ENCODE measurements at regions not wholly inside any gene's neighbourhood (a gene's known extent, or its start where the extent isn't known, plus 50 kb on each side); places are given as distances from the start of the nearest gene placed in this dataset.

DNA sequence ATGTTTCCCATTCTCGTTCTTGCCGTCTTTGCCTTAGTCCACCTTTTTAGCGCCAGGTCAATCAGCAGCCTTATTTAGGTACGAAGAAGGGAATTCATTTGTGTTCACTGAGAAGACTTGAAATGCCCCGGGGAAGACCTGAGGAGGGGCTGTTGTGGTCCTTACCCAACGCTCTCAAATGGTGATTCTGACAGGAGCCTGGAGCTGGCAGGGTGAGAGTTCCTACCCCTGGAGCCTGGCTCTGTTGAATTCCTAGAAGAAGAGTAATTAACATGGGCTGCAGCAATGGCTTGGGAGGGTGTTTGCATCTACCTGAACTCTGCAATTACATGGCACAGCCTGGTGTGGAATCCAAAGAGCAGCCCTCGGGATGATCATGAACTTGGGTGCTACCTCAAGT is 76.9 kb upstream of the DSCAM start:
- H3K4me3 ChIP-seq (ENCODE audit: low read depth, low read length), result no peak overlapping the region
- DNase-seq (ENCODE audit: low read depth), result no peak
- TF ChIP-seq, protein P1, sequence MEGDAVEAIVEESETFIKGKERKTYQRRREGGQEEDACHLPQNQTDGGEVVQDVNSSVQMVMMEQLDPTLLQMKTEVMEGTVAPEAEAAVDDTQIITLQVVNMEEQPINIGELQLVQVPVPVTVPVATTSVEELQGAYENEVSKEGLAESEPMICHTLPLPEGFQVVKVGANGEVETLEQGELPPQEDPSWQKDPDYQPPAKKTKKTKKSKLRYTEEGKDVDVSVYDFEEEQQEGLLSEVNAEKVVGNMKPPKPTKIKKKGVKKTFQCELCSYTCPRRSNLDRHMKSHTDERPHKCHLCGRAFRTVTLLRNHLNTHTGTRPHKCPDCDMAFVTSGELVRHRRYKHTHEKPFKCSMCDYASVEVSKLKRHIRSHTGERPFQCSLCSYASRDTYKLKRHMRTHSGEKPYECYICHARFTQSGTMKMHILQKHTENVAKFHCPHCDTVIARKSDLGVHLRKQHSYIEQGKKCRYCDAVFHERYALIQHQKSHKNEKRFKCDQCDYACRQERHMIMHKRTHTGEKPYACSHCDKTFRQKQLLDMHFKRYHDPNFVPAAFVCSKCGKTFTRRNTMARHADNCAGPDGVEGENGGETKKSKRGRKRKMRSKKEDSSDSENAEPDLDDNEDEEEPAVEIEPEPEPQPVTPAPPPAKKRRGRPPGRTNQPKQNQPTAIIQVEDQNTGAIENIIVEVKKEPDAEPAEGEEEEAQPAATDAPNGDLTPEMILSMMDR (IDR thresholded peaks at IDR 0.05; ENCODE audit: insufficient read depth, low read depth, low read length, missing control alignments), result no peak

DNA sequence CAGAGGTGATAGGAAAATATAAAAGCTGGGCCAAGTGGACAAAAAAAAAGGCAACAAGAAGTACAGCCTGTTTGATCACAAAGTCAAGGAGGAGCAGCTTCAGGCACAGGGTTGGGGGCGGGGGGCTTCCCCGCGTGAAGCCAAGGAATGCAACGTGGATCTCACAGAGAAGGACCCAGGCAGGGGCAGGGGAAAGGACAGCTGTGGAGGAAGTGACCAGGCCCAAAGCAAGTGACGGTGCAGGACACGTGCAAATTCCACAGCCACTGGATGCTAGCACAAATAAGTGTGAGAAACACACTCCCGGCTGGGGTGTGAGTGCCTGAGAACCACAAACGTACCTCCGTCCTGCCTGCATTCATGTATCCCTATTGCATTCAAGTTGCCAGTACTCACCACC is 77.7 kb upstream of the DSCAM start:
- DNase-seq (ENCODE audit: low read depth), result no peak
- H3K4me3 ChIP-seq (ENCODE audit: low read depth, low read length), result no peak overlapping the region
- TF ChIP-seq, protein P1 (IDR thresholded peaks at IDR 0.05; ENCODE audit: insufficient read depth, low read depth, low read length, missing control alignments), result no peak

DNA sequence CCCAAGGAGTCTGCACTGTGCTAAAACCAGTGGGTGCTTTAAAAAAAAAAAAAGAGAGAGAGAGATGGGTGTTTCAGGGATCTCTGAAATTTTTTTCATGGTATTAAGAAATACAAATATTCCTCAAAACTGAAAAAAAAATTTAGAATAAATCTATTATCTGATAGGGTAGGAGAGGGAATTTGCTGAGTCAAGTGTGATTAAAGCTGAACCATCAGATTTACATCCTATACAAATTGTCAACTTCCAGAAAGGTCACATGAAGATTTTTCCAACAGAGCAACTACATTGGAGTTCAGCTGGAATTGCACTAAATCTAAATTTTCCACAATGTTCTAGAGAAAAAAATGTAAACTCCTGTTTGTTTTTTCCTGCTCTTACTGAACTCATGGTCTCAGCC is 79.3 kb upstream of the DSCAM start:
- H3K4me3 ChIP-seq (ENCODE audit: low read depth, low read length), result no peak overlapping the region
- TF ChIP-seq, protein P1 (IDR thresholded peaks at IDR 0.05; ENCODE audit: insufficient read depth, low read depth, low read length, missing control alignments), result no peak
- DNase-seq (ENCODE audit: low read depth), result no peak

DNA sequence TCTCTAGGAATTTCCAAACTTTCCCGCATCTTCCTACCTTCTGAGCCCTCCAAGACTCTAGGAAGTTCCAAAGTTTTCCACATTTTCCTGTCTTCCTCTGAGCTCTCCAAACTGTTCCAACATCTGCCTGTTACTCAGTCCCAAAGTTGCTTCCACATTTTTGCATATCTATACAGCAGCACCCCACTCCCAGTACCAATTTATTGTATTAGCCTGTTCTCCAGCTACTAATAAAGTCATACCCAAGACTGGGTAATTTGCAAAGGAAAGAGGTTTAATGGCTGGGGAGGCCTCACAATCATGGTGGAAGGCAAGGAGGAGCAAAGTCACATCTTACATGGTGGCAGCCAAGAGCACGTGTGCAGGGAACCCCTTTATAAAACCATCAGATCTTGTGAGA is 82.9 kb upstream of the DSCAM start:
- no peak for DNase-seq (ENCODE audit: low read depth)
- TF ChIP-seq, protein P1 (IDR thresholded peaks at IDR 0.05; ENCODE audit: insufficient read depth, low read depth, low read length, missing control alignments), result no peak
- H3K4me3 ChIP-seq (ENCODE audit: low read depth, low read length), result no peak overlapping the region

DNA sequence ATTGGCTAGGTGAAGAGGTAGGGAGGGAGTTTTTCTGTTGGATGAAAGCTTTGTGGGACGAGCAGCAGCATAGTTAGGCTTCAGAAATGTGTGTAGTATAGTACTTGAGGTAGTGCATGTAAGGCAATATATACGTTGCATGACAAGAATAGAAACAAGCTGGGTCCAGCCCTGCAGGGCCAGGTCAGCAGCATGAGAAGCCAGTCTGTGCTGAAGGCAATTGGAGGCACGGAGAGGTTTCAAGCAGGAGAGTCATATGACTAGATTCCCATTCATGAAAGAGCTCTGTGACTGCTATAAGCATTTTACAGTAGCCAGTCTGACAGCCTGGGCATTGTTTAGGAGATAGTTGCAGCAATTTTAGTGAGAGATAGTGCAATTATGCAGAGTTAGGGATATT is 84.2 kb upstream of the DSCAM start:
- DNase-seq (ENCODE audit: low read depth), result no peak
- no peak overlapping the region for H3K4me3 ChIP-seq (ENCODE audit: low read depth, low read length)
- TF ChIP-seq, protein P1 (IDR thresholded peaks at IDR 0.05; ENCODE audit: insufficient read depth, low read depth, low read length, missing control alignments), result no peak

DNA sequence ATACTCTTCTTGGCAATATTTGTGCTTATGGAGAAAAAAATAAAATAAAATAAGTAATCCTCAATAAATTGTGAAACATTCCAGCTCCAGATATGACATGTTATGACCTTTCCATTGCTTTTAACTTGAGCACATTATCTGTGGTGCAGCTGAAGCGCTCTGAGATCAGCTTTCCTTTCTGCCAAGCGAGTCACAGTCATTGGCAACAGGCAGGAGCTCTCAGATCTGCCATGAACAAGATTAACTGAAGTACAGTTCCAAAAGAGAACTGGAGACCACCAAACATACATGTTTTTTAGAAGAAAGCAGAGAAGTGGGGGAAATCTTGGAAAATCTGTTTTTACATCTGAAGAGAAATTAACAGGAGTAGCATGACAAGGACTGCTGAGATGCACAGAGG is 89.2 kb upstream of the DSCAM start:
- H3K4me3 ChIP-seq (ENCODE audit: low read depth, low read length), result no peak overlapping the region
- DNase-seq (ENCODE audit: low read depth), result no peak
- TF ChIP-seq, protein P1 (IDR thresholded peaks at IDR 0.05; ENCODE audit: insufficient read depth, low read depth, low read length, missing control alignments), result no peak

DNA sequence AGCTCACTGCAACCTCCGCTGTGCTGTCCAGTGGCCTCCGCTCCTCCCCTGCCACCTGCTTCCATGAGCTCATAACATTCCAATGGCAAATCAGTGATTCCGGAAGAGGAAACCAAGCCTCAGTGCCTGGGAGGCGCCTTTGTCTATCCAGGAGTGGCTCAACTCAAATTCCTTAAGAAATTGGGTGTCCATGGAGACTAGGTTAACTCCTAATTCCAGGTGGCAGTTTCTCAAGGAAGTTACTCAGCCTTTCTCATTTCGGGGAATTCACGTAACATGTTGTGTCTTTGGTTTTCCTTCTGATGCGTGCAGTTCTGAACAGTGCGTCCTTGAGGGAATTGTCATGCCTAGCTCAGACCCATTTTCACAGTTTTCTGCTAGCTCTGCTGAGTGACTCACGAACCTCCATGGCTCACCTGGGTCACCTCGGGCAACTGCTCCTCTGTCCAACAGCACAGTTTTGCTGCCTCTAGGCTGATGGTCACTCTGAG is 89.9 kb upstream of the DSCAM start:
- no peak overlapping the region for H3K4me3 ChIP-seq (ENCODE audit: low read depth, low read length)
- no peak for DNase-seq (ENCODE audit: low read depth)
- TF ChIP-seq, protein P1 (IDR thresholded peaks at IDR 0.05; ENCODE audit: insufficient read depth, low read depth, low read length, missing control alignments), result no peak
